GM12878 (cell line): ENCODE measurements at regions not wholly inside any gene's neighbourhood (a gene's known extent, or its start where the extent isn't known, plus 50 kb on each side); places are given as distances from the start of the nearest gene placed in this dataset.

Experiments used
- ATAC-seq: fragments of 200-7000 bp; cut with Tn5 transposase; 3 replicates; pipeline ENCODE4 v1.9.1; 2020; ENCODE audit warnings: mild to moderate bottlenecking, moderate library complexity
- BruUV-seq: library from RNA; stranded (reverse); fragments of 400-500 nt; replicated peaks from 2 replicates; lab custom pipeline; 2021; lab: Mats Ljungman, UMichigan
- CTCF ChIA-PET: fragments of 300-600 bp; sonication (Branson Sonifier 250); formaldehyde crosslinking; extraction: SDS; loops from one replicate; lab custom pipeline; 2021; ENCODE audit warnings: inconsistent platforms; lab: Yijun Ruan, JAX
- POLR2A ChIA-PET: fragments of 350-600 bp; formaldehyde crosslinking; extraction: SDS; loops from one replicate; lab custom pipeline; 2021; ENCODE audit warnings: inconsistent platforms; lab: Charles Lee
- RAD21 ChIA-PET: fragments of 300-600 bp; sonication (Branson Sonifier 250); formaldehyde crosslinking; loops from one replicate; lab custom pipeline; 2023; ENCODE audit warnings: antibody characterized with exemption; ENCODE audit not compliant: unreplicated experiment; lab: Charles Lee
- SMC1A ChIA-PET: fragments of 300-600 bp; sonication (Branson Sonifier 250); formaldehyde crosslinking; loops from one replicate; lab custom pipeline; 2023; ENCODE audit not compliant: unreplicated experiment, uncharacterized antibody; lab: Charles Lee
- DNase-seq: peaks from one replicate; pipeline ENCODE4 v3.0.0-alpha.2; 2011; ENCODE audit warnings: low read depth, low spot score
- FAIRE-seq: peaks from 3 replicates; lab custom pipeline; 2011; peaks lifted over from hg19 to GRCh38; lab: Jason Lieb, UNC
- H2AFZ ChIP-seq: 2 replicates; pipeline ENCODE4 v1.6.0; 2011; ENCODE audit warnings: low read depth, low read length, control low read depth; ENCODE audit not compliant: control insufficient read depth
- H3K27ac ChIP-seq: 2 replicates; pipeline ENCODE4 v1.5.1; 2011; ENCODE audit warnings: control low read depth; ENCODE audit not compliant: control insufficient read depth, insufficient read depth
- H3K27me3 ChIP-seq, 2 experiments: replicated peaks in 1 of 2; 2 replicates each; pipeline versions ENCODE4 v1.6.0 to v1.6.1; 2011; ENCODE audit warnings: low read length in 1 of 2; ENCODE audit not compliant: control insufficient read depth in 2 of 2, insufficient read depth in 2 of 2
- H3K36me3 ChIP-seq, 2 experiments: 2 replicates each; pipeline ENCODE4 v1.5.1; 2011; ENCODE audit warnings: low read length in 1 of 2; ENCODE audit not compliant: control insufficient read depth in 2 of 2, insufficient read depth in 2 of 2
- H3K4me1 ChIP-seq: 2 replicates; pipeline ENCODE4 v1.6.1; 2011; ENCODE audit warnings: mild to moderate bottlenecking, low read length, moderate library complexity, mixed read lengths; ENCODE audit not compliant: control insufficient read depth, insufficient read depth
- H3K4me2 ChIP-seq: 2 replicates; pipeline ENCODE4 v1.6.0; 2011; ENCODE audit warnings: control low read depth; ENCODE audit not compliant: control insufficient read depth, insufficient read depth
- H3K4me3 ChIP-seq: fragments of 200-600 bp; sonication (generic); 2 replicates; pipeline ENCODE4 v1.5.1; 2016
- H3K79me2 ChIP-seq: 2 replicates; pipeline ENCODE4 v1.6.0; 2011; ENCODE audit warnings: low read length; ENCODE audit not compliant: control insufficient read depth, insufficient read depth
- H3K9ac ChIP-seq: 2 replicates; pipeline ENCODE4 v1.8.0; 2011; ENCODE audit warnings: low read length, control low read depth, mixed read lengths; ENCODE audit not compliant: control insufficient read depth, insufficient read depth
- H3K9me3 ChIP-seq: replicated peaks from 3 replicates; pipeline ENCODE4 v1.5.1; 2011; ENCODE audit warnings: mild to moderate bottlenecking, low read length; ENCODE audit not compliant: control insufficient read depth, insufficient read depth
- H4K20me1 ChIP-seq: 2 replicates; pipeline ENCODE4 v1.6.0; 2011; ENCODE audit not compliant: control insufficient read depth, insufficient read depth
- BCLAF1 ChIP-seq: fragments of 450-650 bp; IDR thresholded peaks from 2 replicates; pipeline ENCODE4 v1.6.1; 2017; ENCODE audit warnings: antibody characterized with exemption, mild to moderate bottlenecking, moderate library complexity
- CHD4 ChIP-seq: fragments of 200-600 bp; sonication (generic); IDR thresholded peaks from 2 replicates; pipeline ENCODE4 v1.6.1; 2016; ENCODE audit warnings: mild to moderate bottlenecking
- FOXM1 ChIP-seq: IDR thresholded peaks from 2 replicates; pipeline ENCODE4 v1.6.1; 2012; ENCODE audit warnings: low read depth, mild to moderate bottlenecking, inconsistent platforms, low read length, moderate library complexity
- IRF5 ChIP-seq: fragments of 450-650 bp; IDR thresholded peaks from 2 replicates; pipeline ENCODE4 v1.6.1; 2017; ENCODE audit warnings: borderline replicate concordance
- MXI1 ChIP-seq: fragments of 150-350 bp; IDR thresholded peaks from 2 replicates; pipeline ENCODE4 v1.6.1; 2011; ENCODE audit warnings: low read depth, mild to moderate bottlenecking, inconsistent platforms, low read length, improper control_type of control experiment
- NR2C2 ChIP-seq: IDR thresholded peaks from 2 replicates; pipeline ENCODE4 v1.6.1; 2011; ENCODE audit warnings: borderline replicate concordance, low read depth; ENCODE audit not compliant: control insufficient read depth, insufficient read length
- SP1 ChIP-seq: IDR thresholded peaks from one replicate; pipeline ENCODE4 v1.6.1; 2011; ENCODE audit warnings: low read depth, low read length
- SRF ChIP-seq, 2 experiments: IDR thresholded peaks; 2 replicates each; pipeline ENCODE4 v1.6.1; 2011; ENCODE audit warnings: low read depth in 2 of 2, low read length in 2 of 2, mild to moderate bottlenecking in 1 of 2, moderate library complexity in 1 of 2
- TBL1XR1 ChIP-seq: IDR thresholded peaks from 2 replicates; pipeline ENCODE4 v1.6.1; 2012; ENCODE audit warnings: low read depth, low read length, improper control_type of control experiment
- TCF3 ChIP-seq: IDR thresholded peaks from 2 replicates; pipeline ENCODE4 v1.6.1; 2012; ENCODE audit warnings: low read depth, mild to moderate bottlenecking, low read length, borderline replicate concordance; ENCODE audit not compliant: insufficient read depth
- YBX1 ChIP-seq: fragments of 450-650 bp; IDR thresholded peaks from 2 replicates; pipeline ENCODE4 v1.6.1; 2016; ENCODE audit warnings: antibody characterized with exemption
- ZNF207 ChIP-seq: fragments of 450-650 bp; IDR thresholded peaks from 2 replicates; pipeline ENCODE4 v1.6.1; 2014; ENCODE audit warnings: antibody characterized with exemption, mild to moderate bottlenecking, borderline replicate concordance
- ZNF687 ChIP-seq: fragments of 450-650 bp; IDR thresholded peaks from 2 replicates; pipeline ENCODE4 v1.6.1; 2017; ENCODE audit warnings: mild to moderate bottlenecking, moderate library complexity
- ZSCAN29 ChIP-seq: fragments of 450-650 bp; IDR thresholded peaks from 2 replicates; pipeline ENCODE4 v1.6.1; 2017; ENCODE audit warnings: mild to moderate bottlenecking, moderate library complexity
- WGBS: methylation state at CpG from one replicate; pipeline ENCODE4 v1.1.6; 2016; ENCODE audit warnings: low lambda C conversion rate; ENCODE audit not compliant: insufficient replicate concordance, insufficient coverage; ENCODE audit errors: missing lambda C conversion rate; 5-methylcytosine and 5-hydroxymethylcytosine counted together
- in situ Hi-C: fragments of 300-500 bp; cut with MboI; formaldehyde crosslinking; loops from 9 replicates; pipeline ENCODE4 v1.14.3; 2018; ENCODE audit warnings: mixed read lengths
- intact Hi-C: fragments of 100-400 bp; cut with micrococcal nuclease; formaldehyde crosslinking; loops from one replicate; pipeline ENCODE4 v1.14.2; 2022; ENCODE audit not compliant: unreplicated experiment

- Histone ChIP-seq H3K9me3 (no peaks in the 10 kb centered on the region), H4K20me1 (no peaks in the 10 kb centered on the region), H3K36me3 (no peaks in the 10 kb centered on the region), H3K4me1 (no peaks in the 10 kb centered on the region), H2AFZ (no peak overlapping the region), H3K27ac (no peak overlapping the region), H3K79me2 (no peaks in the 10 kb centered on the region)
- no TSS peak for BruUV-seq
- SMC1A ChIA-PET, result interaction anchor here (1.1 kb wide), 1 partner anchor 9 kb away, joined by 3 read pairs; no protein-coding TSS in a partner anchor
- intact Hi-C loops, result no loop called here
- RAD21 ChIA-PET, result no interaction called here
- POLR2A ChIA-PET, result no interaction called here
- TF ChIP-seq SP1 (no peak), TBL1XR1 (no peak), ZNF207 (no peak), TCF3 (no peak), ZNF687 (no peak), ZSCAN29 (no peak), SRF (IDR thresholded peaks at IDR 0.05; ENCODE audit: low read depth in 2 of 2, low read length in 2 of 2) (no peak), IRF5 (no peak), FOXM1 (no peak), BCLAF1 (no peak), NR2C2 (no peak), YBX1 (no peak), CHD4 (no peak), MXI1 (no peak)
- TF ChIP-seq, all 136 proteins: peak for 0
- no peak for FAIRE-seq
- H3K27me3 ChIP-seq, result no peaks in the 10 kb centered on the region
- H3K9ac ChIP-seq, result no peak overlapping the region
- H3K4me2 ChIP-seq, result no peak overlapping the region
- DNase-seq, result no peak
- WGBS, result 18% methylated on average over 2 of the region's 2 CpGs
- CTCF ChIA-PET, result interaction anchor here (1.5 kb wide), 1 partner anchor 7 kb away, joined by 3 read pairs; no protein-coding TSS in a partner anchor
- no peak for ATAC-seq
- H3K4me3 ChIP-seq, result no peak overlapping the region
- in situ Hi-C loops, result no loop called here
These were observed 155.7 kb upstream of the ZRANB2 start for GRCh38 chr1:71236503-71236902.
